ENCODE measurements at regions not wholly inside any gene's neighbourhood (a gene's known extent, or its start where the extent isn't known, plus 50 kb on each side); places are given as distances from the start of the nearest gene placed in this dataset.

GRCh38 chrX:39063037-39063436 lies 261.8 kb downstream of the MID1IP1 start:
- TF ChIP-seq POLR2A (IDR thresholded peaks at IDR 0.05) (no peak), CTCF (IDR thresholded peaks at IDR 0.05) (no peak)
